ENCODE measurements at regions not wholly inside any gene's neighbourhood (a gene's known extent, or its start where the extent isn't known, plus 50 kb on each side); places are given as distances from the start of the nearest gene placed in this dataset.
"Not testable (repeated sequence)": the region's sequence is repeated elsewhere in the genome, so short reads cannot be mapped to it uniquely, and the experiment has no call there.

GRCh38 chr1:221972276-221973235 is 230.7 kb upstream of the DUSP10 start:
- no peak for DNase-seq (ENCODE audit: low read depth in 1 of 2, low spot score in 1 of 2)

- DNase-seq (ENCODE audit: low read depth in 1 of 2, low spot score in 1 of 2), result not testable (repeated sequence)
Measured at GRCh38 chr1:221971035-221971434, 229.1 kb upstream of the DUSP10 start.

- not testable (repeated sequence) for DNase-seq (ENCODE audit: low read depth in 1 of 2, low spot score in 1 of 2)
Measured at GRCh38 chr1:221969298-221969858, 227.5 kb upstream of the DUSP10 start.

GRCh38 chr1:221967538-221967937 is 225.6 kb upstream of the DUSP10 start:
- not testable (repeated sequence) for DNase-seq (ENCODE audit: low read depth in 1 of 2, low spot score in 1 of 2)

GRCh38 chr1:221966888-221967287 is 225.0 kb upstream of the DUSP10 start:
- DNase-seq (ENCODE audit: low read depth in 1 of 2, low spot score in 1 of 2), result not testable (repeated sequence)

- DNase-seq (ENCODE audit: low read depth in 1 of 2, low spot score in 1 of 2), result not testable (repeated sequence)
Measured at GRCh38 chr1:221965891-221966290, 224.0 kb upstream of the DUSP10 start.

- no peak for DNase-seq (ENCODE audit: low read depth in 1 of 2, low spot score in 1 of 2)
Measured at GRCh38 chr1:221965252-221965651, 223.4 kb upstream of the DUSP10 start.

- DNase-seq (ENCODE audit: low read depth in 1 of 2, low spot score in 1 of 2), result no peak
Measured at GRCh38 chr1:221963742-221964141, 221.9 kb upstream of the DUSP10 start.

GRCh38 chr1:221962385-221962784 is 220.5 kb upstream of the DUSP10 start:
- no peak for DNase-seq (ENCODE audit: low read depth in 1 of 2, low spot score in 1 of 2)

- peak in 1 of 2 donors; percentile 2 for DNase-seq (ENCODE audit: low read depth in 1 of 2, low spot score in 1 of 2)
Measured at GRCh38 chr1:221961532-221962292, 219.8 kb upstream of the DUSP10 start.

- DNase-seq (ENCODE audit: low read depth in 1 of 2, low spot score in 1 of 2), result not testable (repeated sequence)
Measured at GRCh38 chr1:221958161-221958562, 216.3 kb upstream of the DUSP10 start.

GRCh38 chr1:221957350-221957749 is 215.5 kb upstream of the DUSP10 start:
- DNase-seq (ENCODE audit: low read depth in 1 of 2, low spot score in 1 of 2), result not testable (repeated sequence)

GRCh38 chr1:221949996-221950395 is 208.1 kb upstream of the DUSP10 start:
- no peak for DNase-seq (ENCODE audit: low read depth in 1 of 2, low spot score in 1 of 2)

- DNase-seq (ENCODE audit: low read depth in 1 of 2, low spot score in 1 of 2), result no peak
Measured at GRCh38 chr1:221948459-221948858, 206.6 kb upstream of the DUSP10 start.

GRCh38 chr1:221947731-221948130 is 205.8 kb upstream of the DUSP10 start:
- DNase-seq (ENCODE audit: low read depth in 1 of 2, low spot score in 1 of 2), result no peak

- no peak for DNase-seq (ENCODE audit: low read depth in 1 of 2, low spot score in 1 of 2)
Measured at GRCh38 chr1:221946768-221947167, 204.9 kb upstream of the DUSP10 start.

- DNase-seq (ENCODE audit: low read depth in 1 of 2, low spot score in 1 of 2), result no peak
Measured at GRCh38 chr1:221945669-221946068, 203.8 kb upstream of the DUSP10 start.

GRCh38 chr1:221944247-221944870 is 202.5 kb upstream of the DUSP10 start:
- DNase-seq (ENCODE audit: low read depth in 1 of 2, low spot score in 1 of 2), result no peak

- no peak for DNase-seq (ENCODE audit: low read depth in 1 of 2, low spot score in 1 of 2)
Measured at GRCh38 chr1:221940631-221941030, 198.7 kb upstream of the DUSP10 start.

GRCh38 chr1:221939607-221940006 is 197.7 kb upstream of the DUSP10 start:
- no peak for DNase-seq (ENCODE audit: low read depth in 1 of 2, low spot score in 1 of 2)

Measured in stimulated activated CD4-positive, alpha-beta T cell treated with anti-CD3 and anti-CD28 coated beads, Interleukin-15, amount 100 ng/mL, for 1 hour (primary cell).